Activated naive CD8-positive, alpha-beta T cell treated with anti-CD3 and anti-CD28 coated beads, Interleukin-2, amount 50 U/mL, for 24 hours (primary cell): ENCODE measurements at regions not wholly inside any gene's neighbourhood (a gene's known extent, or its start where the extent isn't known, plus 50 kb on each side); places are given as distances from the start of the nearest gene placed in this dataset.
"Not testable (repeated sequence)": the region's sequence is repeated elsewhere in the genome, so short reads cannot be mapped to it uniquely, and the experiment has no call there.

Source experiments
- ATAC-seq: fragments of 150-1000 bp; cut with Tn5 transposase; one replicate; pipeline ENCODE4 v1.10.0; 2021
- DNase-seq: peaks from one replicate; pipeline ENCODE4 v3.0.0; 2021
- H3K27ac Mint-ChIP-seq: one replicate; pipeline ENCODE4 v1.8.0; 2021; ENCODE audit warnings: mild to moderate bottlenecking, mixed read lengths
- H3K27me3 Mint-ChIP-seq: one replicate; pipeline ENCODE4 v1.8.0; 2021; ENCODE audit warnings: mixed read lengths
- H3K36me3 Mint-ChIP-seq: one replicate; pipeline ENCODE4 v1.8.0; 2021; ENCODE audit warnings: low read depth, mixed read lengths
- H3K4me1 Mint-ChIP-seq: one replicate; pipeline ENCODE4 v1.8.0; 2021; ENCODE audit warnings: mixed read lengths
- H3K4me3 Mint-ChIP-seq: one replicate; pipeline ENCODE4 v1.8.0; 2021; ENCODE audit warnings: mild to moderate bottlenecking, moderate library complexity, mixed read lengths
- H3K9me3 Mint-ChIP-seq: one replicate; pipeline ENCODE4 v1.8.0; 2021; ENCODE audit warnings: mixed read lengths

DNA sequence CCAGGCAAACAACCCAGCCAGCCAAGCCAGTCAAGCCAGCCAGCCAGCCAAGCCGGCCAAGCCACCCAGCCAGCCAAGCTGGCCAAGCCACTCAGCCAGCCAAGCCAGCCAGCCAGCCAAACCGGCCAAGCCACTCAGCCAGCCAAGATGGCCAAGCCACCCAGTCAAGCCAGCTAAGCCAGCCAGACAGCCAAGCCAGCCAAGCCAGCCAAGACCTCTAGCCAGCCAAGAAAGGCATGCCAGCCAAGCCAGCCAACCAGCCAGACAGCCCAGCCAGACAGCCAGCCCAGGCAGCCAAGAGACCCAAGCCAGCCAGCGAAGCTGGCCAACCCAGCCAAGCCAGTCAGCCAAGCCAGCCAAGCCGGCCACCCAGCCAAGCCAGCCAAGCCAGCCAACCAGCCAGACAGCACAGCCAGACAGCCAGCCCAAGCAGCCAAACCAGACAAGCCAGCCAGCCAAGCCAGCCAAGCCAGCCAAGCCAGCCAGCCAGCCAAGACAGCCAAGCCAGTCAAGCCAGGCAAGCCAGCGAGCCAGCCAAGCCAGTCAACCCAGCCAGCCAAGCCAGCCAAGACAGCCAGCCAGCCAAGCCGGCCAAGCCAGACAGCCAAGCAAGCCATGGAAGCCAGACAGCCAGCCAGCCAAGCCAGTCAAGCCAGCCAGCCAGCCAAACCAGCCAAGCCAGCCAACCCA is 1598.0 kb downstream of the RPIA start:
- H3K36me3 Mint-ChIP-seq, H3K27me3 Mint-ChIP-seq, ATAC-seq, DNase-seq, H3K4me3 Mint-ChIP-seq, H3K27ac Mint-ChIP-seq, H3K9me3 Mint-ChIP-seq, H3K4me1 Mint-ChIP-seq: not testable (repeated sequence)

DNA sequence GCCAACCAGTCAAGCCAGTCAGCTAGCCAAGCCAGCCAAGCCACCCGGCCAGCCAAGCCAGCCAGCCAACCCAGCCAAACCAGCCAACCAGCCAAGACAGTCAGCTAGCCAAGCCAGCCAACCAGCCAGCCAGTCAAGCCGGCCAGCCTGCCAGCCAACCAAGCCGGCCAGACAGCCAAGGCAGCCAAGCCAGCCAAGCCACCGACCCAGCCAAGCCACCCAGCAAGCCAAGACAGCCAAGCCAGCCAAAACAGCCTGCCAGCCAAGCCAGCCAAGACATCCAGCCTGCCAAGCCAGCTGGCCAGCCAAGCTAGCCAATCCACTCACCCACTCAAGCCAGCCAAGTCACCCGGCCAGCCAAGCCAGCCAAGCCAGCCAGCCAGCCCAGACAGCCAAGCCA is 1599.2 kb downstream of the RPIA start:
- H3K27me3 Mint-ChIP-seq, DNase-seq, H3K27ac Mint-ChIP-seq, H3K9me3 Mint-ChIP-seq, H3K4me3 Mint-ChIP-seq, ATAC-seq, H3K36me3 Mint-ChIP-seq, H3K4me1 Mint-ChIP-seq: not testable (repeated sequence)

DNA sequence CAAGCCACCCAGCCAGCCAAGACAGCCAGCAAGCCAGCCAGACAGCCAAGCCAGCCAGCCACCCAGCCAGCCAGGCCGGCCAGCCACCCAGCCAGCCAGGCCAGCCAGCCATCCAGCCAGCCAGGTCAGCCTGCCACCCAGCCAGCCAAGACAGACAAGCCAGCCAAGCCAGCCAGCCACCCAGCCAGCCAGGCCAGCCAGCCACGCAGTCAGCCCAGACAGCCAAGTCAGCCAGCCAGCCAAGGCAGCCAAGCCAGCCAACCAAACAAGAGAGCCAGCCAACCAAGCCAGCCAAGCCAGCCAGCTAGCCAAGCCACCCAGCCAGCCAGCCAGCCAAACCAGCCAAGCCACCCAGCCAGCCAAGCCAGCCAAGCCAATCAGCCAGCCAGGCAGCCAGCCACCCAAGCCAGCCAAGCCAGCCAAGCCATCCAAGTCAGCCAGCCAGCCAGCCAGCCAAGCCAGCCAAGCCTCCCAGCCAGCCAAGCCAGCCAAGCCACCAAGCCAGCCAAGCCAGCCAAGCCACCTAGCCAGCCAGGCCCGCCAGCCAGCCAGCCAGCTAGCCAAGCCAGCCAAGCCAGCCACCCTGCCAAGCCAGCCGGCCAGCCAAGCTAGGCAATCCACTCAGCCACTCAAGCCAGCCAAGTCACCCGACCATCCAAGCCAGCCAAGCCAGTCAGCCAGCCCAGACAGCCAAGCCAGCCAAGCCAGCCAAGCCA is 1599.9 kb downstream of the RPIA start:
- not testable (repeated sequence) for H3K36me3 Mint-ChIP-seq, DNase-seq, H3K4me1 Mint-ChIP-seq, H3K27me3 Mint-ChIP-seq, H3K27ac Mint-ChIP-seq, H3K4me3 Mint-ChIP-seq, ATAC-seq, H3K9me3 Mint-ChIP-seq

DNA sequence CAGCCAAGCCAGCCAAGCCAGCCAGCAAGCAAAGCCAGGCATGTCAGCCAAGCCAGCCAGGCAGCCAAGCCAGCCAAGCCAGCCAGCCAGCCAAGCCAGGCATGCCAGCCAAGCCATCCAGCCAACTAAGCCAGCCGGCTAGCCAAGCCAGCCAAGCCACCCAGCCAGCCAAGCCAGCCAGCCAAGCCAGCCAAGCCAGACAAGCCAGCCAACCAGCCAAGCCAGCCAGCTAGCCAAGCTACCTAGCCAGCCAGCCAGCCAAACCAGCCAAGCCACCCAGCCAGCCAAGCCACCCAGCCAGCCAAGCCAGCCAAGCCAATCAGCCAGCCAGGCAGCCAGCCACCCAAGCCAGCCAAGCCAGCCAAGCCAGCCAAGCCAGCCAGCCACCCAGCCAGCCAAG is 1600.5 kb downstream of the RPIA start:
- H3K27ac Mint-ChIP-seq, H3K27me3 Mint-ChIP-seq, H3K36me3 Mint-ChIP-seq, DNase-seq, H3K4me3 Mint-ChIP-seq, H3K4me1 Mint-ChIP-seq, H3K9me3 Mint-ChIP-seq, ATAC-seq: not testable (repeated sequence)

DNA sequence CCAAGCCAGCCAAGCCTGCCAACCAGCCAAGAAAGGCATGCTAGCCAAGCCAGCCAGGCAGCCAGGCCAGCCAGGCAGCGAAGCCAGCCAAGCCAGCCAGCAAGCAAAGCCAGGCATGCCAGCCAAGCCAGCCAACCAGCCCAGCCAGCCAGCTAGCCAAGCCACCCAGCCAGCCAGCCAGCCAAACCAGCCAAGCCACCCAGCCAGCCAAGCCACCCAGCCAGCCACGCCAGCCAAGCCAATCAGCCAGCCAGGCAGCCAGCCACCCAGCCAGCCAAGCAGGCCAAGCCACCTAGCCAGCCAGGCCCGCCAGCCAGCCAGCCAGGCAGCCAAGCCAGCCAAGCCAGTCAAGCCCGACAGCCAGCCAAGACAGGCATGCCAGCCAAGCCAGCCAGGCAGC is 1601.0 kb downstream of the RPIA start:
- not testable (repeated sequence) for H3K4me1 Mint-ChIP-seq, DNase-seq, H3K27me3 Mint-ChIP-seq, H3K27ac Mint-ChIP-seq, H3K36me3 Mint-ChIP-seq, ATAC-seq, H3K9me3 Mint-ChIP-seq, H3K4me3 Mint-ChIP-seq

DNA sequence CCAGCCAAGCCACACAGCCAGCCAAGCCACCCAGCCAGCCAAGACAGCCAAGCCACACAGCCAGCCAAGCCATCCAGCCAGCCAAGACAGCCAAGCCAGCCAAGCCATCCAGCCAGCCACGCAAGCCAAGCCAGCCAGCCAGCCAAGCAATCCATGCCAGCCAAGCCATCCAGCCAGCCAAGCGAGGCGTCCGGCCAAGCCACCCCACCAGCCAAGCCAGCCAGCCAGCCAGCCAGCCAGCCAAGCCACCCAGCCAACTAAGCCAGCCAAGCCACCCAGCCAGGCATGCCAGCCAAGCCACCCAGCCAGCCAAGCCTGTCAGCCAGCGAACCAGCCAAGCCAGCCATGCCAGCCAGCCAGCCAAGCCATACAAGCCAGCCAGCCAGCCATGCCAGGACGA is 1601.8 kb downstream of the RPIA start:
- H3K36me3 Mint-ChIP-seq, H3K27me3 Mint-ChIP-seq, DNase-seq, H3K4me3 Mint-ChIP-seq, H3K4me1 Mint-ChIP-seq, H3K27ac Mint-ChIP-seq, H3K9me3 Mint-ChIP-seq: not testable (repeated sequence)
- ATAC-seq: peak; percentile 49

DNA sequence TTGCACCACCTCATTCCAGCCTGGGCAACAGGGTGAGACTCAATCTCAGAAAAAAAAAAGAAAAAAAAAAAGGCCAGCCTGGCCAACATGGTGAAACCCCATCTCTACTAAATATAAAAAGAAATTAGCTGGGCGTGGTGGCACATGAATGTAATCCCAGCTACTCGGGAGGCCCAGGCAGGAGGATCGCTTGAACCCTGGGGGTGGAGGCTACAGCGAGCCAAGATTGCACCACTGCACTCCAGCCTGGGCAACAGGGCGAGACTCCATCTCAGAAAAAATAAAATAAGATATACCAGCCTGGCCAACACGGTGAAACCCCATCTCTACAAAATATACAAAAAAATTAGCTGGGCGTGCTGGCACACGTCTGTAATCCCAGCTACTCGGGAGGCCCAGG is 1602.3 kb downstream of the RPIA start:
- not testable (repeated sequence) for H3K9me3 Mint-ChIP-seq, H3K27me3 Mint-ChIP-seq, H3K4me3 Mint-ChIP-seq, ATAC-seq, DNase-seq, H3K27ac Mint-ChIP-seq, H3K36me3 Mint-ChIP-seq, H3K4me1 Mint-ChIP-seq

DNA sequence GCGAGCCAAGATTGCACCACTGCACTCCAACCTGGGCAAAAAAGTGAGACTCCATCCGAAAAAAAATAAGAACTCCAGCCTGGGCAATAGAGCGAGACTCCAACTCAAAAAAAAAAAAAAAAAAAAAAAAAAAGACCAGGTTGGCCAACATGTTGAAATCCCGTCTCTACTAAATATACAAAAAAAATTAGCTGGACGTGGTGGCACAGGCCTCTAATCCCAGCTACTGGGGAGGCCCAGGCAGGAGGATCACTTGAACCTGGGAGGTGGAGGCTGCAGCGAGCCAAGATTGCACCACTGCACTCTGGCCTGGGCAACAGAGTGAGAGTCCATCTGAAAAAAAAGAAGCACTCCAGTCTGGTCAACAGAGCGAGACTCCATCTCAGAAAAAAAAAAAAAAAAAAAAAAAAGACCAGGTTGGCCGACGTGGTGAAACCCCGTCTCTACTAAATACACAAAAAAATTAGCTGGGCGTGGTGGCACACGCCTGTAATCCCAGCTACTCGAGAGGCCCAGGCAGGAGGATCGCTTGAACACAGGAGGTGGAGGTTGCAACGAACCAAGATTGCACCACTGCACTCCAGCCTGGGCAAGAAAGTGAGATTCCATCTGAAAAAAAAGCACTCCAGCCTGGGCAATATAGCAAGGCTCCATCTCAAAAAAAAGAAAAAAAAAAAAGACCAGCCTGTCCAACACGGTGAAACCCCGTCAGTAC is 1603.7 kb downstream of the RPIA start:
- H3K9me3 Mint-ChIP-seq, H3K4me1 Mint-ChIP-seq, H3K36me3 Mint-ChIP-seq, ATAC-seq, H3K27me3 Mint-ChIP-seq, H3K27ac Mint-ChIP-seq, DNase-seq, H3K4me3 Mint-ChIP-seq: not testable (repeated sequence)

DNA sequence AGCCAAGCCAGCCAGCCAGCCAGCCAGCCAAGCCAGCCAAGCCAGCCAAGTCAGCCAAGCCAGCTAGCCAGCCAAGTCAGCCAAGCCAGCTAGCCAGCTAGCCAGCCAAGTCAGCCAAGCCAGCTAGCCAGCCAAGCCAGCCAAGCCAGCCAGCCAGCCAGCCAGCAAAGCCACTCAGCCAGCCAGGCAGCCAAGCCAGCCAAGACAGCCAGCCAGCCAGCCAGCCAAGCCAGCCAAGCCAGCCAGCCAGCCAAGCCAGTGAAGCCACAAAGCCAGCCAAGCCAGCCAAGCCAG is 1605.0 kb downstream of the RPIA start:
- not testable (repeated sequence) for H3K4me1 Mint-ChIP-seq, H3K9me3 Mint-ChIP-seq, H3K4me3 Mint-ChIP-seq, H3K27ac Mint-ChIP-seq, DNase-seq, H3K36me3 Mint-ChIP-seq, H3K27me3 Mint-ChIP-seq, ATAC-seq

DNA sequence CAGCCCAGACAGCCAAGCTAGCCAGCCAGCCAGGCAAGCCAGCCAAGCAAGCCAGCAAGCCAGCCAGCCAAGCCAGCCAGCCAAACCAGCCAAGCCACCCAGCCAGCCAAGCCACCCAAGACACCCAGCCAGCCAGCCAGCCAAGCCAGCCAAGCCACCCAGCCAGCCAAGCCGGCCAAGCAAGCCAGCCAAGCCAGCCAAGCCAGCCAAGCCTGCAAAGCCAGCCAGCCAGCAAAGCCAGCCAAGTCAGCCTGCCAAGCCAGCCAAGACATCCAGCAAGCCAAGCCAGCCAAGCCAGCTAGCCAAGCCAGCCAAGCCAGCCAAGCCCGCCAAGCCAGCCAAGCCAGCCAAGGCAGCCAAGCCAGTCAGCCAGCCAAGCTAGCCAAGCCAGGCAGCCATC is 1606.2 kb downstream of the RPIA start:
- not testable (repeated sequence) for H3K4me3 Mint-ChIP-seq, DNase-seq, H3K27ac Mint-ChIP-seq, H3K9me3 Mint-ChIP-seq, H3K36me3 Mint-ChIP-seq, H3K4me1 Mint-ChIP-seq, ATAC-seq, H3K27me3 Mint-ChIP-seq

DNA sequence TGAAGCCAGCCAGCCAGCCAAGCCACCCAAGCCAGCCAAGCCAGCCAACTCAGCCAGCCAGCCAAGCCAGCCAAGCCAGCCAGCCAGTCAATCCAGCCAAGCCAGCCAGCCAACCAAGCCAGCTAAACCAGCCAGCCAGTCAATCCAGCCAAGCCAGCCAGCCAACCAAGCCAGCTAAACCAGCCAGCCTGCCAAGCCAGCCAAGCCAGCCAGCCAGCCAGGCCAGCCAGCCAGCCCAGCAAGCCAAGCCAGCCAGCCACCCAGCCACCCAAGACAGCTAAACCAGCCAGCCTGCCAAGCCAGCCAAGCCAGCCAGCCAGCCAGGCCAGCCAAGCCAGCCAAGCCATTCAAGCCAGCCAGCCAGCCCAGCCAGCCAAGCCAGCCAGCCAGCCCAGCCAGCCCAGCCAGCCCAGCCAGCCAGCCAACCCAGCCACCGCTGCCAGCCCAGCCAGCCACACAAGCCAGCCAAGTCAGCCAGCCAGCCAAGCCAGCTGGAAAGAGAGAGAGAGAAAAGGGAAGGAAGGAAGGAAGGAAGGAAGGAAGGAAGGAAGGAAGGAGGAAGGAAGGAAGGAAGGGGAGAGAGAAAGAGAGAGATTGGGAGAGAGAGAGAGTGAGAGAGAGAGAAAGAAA is 1606.8 kb downstream of the RPIA start:
- H3K27ac Mint-ChIP-seq, H3K4me1 Mint-ChIP-seq, H3K36me3 Mint-ChIP-seq, H3K27me3 Mint-ChIP-seq, DNase-seq, H3K4me3 Mint-ChIP-seq, ATAC-seq, H3K9me3 Mint-ChIP-seq: not testable (repeated sequence)

DNA sequence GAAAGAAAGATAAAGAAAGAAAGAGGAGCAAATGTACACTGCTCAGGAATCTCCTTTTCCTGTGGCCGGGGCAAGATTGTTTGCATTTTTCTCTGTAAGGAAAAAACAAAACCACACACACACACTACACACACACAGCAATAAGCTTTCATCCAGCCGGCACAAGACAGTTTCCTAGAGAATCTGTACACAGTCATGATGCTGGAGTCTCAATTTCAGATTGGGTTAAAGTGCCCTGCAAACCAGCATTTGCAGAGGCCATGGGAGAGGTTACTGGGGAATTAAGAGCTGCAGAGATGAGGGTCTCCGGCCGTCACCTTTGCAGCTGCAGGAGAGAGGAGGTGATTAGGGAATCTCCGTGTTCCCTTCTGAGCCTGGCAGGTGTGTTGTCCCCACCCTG is 1607.5 kb downstream of the RPIA start:
- not testable (repeated sequence) for H3K27ac Mint-ChIP-seq, DNase-seq

DNA sequence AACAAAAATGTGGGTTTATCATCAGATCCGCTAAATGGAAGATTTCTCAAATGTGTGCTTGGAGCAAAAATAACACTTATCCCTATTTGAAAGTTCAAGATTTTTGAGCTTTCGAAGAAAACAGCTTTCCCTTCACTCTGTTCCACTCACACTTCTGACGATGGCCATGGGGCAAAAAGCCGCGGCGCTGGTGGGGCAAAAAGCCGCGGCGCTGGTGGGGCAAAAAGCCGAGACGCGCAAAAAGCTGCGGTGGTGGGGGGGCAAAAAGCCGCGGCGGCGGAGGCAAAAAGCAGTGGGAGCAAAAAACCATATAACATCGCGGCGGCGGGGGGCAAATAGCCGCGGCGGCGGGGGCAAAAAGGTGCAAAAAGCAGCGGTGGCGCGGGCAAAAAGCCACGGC is 1631.5 kb downstream of the RPIA start:
- not testable (repeated sequence) for ATAC-seq, H3K27ac Mint-ChIP-seq, H3K9me3 Mint-ChIP-seq, DNase-seq, H3K36me3 Mint-ChIP-seq, H3K4me1 Mint-ChIP-seq, H3K27me3 Mint-ChIP-seq
- H3K4me3 Mint-ChIP-seq: peak overlapping the region; percentile 52

More for the DNA sequence above, 1607.5 kb downstream of the RPIA start:
- H3K9me3 Mint-ChIP-seq, H3K36me3 Mint-ChIP-seq, H3K4me3 Mint-ChIP-seq, ATAC-seq, H3K27me3 Mint-ChIP-seq, H3K4me1 Mint-ChIP-seq: not testable (repeated sequence)

DNA sequence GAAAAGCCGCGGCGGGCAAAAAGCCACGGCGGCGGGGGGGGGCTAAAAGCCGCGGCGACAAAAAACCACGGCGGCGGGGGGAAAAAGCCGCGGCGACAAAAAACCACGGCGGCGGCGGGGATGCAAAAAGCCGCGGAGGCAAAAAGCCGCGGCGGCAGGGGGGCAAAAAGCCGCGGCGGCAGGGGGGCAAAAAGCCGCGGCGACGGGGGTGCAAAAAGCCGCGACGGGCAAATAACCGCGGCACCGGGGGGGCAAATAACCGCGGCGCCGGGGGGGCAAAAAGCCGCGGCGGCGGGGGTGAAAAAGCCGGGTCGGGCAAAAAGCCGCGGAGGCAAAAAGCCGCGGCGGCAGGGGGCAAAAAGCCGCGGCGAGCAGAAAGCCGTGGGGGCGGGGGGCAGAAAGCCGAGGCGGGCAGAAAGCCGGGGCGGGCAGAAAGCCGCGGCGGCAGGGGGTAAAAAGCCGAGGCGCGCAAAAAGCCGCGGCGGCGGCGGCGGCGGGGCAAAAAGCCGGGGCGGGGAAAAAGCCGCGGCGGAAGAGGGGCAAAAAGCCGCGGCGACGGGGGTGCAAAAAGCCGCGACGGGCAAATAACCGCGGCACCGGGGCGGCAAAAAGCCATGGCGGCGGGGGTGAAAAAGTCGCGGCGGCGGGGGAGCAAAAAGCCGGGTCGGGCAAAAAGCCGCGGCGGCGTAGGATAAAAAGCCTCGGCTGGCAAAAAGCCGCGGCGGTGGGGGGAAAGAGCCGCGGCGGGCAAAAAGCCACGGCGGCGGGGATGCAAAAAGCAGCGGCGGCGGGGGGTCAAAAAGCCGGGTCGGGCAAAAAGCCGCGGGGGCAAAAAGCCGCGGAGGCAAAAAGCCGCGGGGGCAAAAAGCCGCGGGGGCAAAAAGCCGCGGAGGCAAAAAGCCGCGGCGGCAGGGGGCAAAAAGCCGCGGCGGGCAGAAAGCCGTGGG is 1632.4 kb downstream of the RPIA start:
- not testable (repeated sequence) for H3K27me3 Mint-ChIP-seq, H3K36me3 Mint-ChIP-seq, H3K9me3 Mint-ChIP-seq, H3K27ac Mint-ChIP-seq, H3K4me3 Mint-ChIP-seq, ATAC-seq, H3K4me1 Mint-ChIP-seq
- peak; percentile 16 for DNase-seq
